ENCODE measurements at regions not wholly inside any gene's neighbourhood (a gene's known extent, or its start where the extent isn't known, plus 50 kb on each side); places are given as distances from the start of the nearest gene placed in this dataset.
A peak's percentile ranks its signal among the peaks of the same experiment; 100 is the strongest.

GRCh38 chr12:62113366-62114011, 146.7 kb upstream of the USP15 start:
- DNase-seq, result peak in 1 of 10 donors; percentile 57
- intact Hi-C loops (cut with DNase I), result no loop called here

GRCh38 chr12:62116986-62117385, 143.2 kb upstream of the USP15 start:
- intact Hi-C loops (cut with DNase I), result no loop called here
- DNase-seq, result no peak

- DNase-seq, result peak in 7 of 10 donors; percentile 13 to 81 (median 34)
- intact Hi-C loops (cut with DNase I), result no loop called here
Observed at GRCh38 chr12:62123721-62124203, 136.4 kb upstream of the USP15 start.

GRCh38 chr12:62127516-62127915, 132.7 kb upstream of the USP15 start:
- intact Hi-C loops (cut with DNase I), result no loop called here
- no peak for DNase-seq

GRCh38 chr12:62128175-62128975, 131.8 kb upstream of the USP15 start:
- intact Hi-C loops (cut with DNase I), result no loop called here
- no peak for DNase-seq

- intact Hi-C loops (cut with DNase I), result no loop called here
- no peak for DNase-seq
Observed at GRCh38 chr12:62129291-62129690, 130.9 kb upstream of the USP15 start.

- DNase-seq, result no peak
- intact Hi-C loops (cut with DNase I), result no loop called here
Observed at GRCh38 chr12:62130402-62130801, 129.8 kb upstream of the USP15 start.

- intact Hi-C loops (cut with DNase I), result no loop called here
- peak in 1 of 10 donors; percentile 57 for DNase-seq
Observed at GRCh38 chr12:62130834-62131552, 129.2 kb upstream of the USP15 start.

- DNase-seq, result no peak
- intact Hi-C loops (cut with DNase I), result no loop called here
Observed at GRCh38 chr12:62133440-62133839, 126.8 kb upstream of the USP15 start.

GRCh38 chr12:62135553-62136200, 124.5 kb upstream of the USP15 start:
- intact Hi-C loops (cut with DNase I), result no loop called here
- no peak for DNase-seq

- intact Hi-C loops (cut with DNase I), result no loop called here
Observed at GRCh38 chr12:62136496-62136895, 123.7 kb upstream of the USP15 start.

GRCh38 chr12:62138527-62138926, 121.7 kb upstream of the USP15 start:
- no peak for DNase-seq
- intact Hi-C loops (cut with DNase I), result no loop called here

More at GRCh38 chr12:62136496-62136895, 123.7 kb upstream of the USP15 start:
- no peak for DNase-seq

GRCh38 chr12:62146318-62146717, 113.9 kb upstream of the USP15 start:
- no peak for DNase-seq

GRCh38 chr12:62158013-62158412, 102.2 kb upstream of the USP15 start:
- intact Hi-C loops (cut with DNase I), result no loop called here
- no peak for DNase-seq

More at GRCh38 chr12:62146318-62146717, 113.9 kb upstream of the USP15 start:
- intact Hi-C loops (cut with DNase I), result no loop called here

GRCh38 chr12:62158461-62159360, 101.5 kb upstream of the USP15 start:
- DNase-seq, result no peak
- intact Hi-C loops (cut with DNase I), result no loop called here

GRCh38 chr12:62162214-62162613, 98.0 kb upstream of the USP15 start:
- intact Hi-C loops (cut with DNase I), result no loop called here
- DNase-seq, result no peak

GRCh38 chr12:62163368-62163767, 96.8 kb upstream of the USP15 start:
- intact Hi-C loops (cut with DNase I), result no loop called here
- no peak for DNase-seq

- intact Hi-C loops (cut with DNase I), result no loop called here
Observed at GRCh38 chr12:62164036-62164435, 96.2 kb upstream of the USP15 start.

GRCh38 chr12:62166525-62166924, 93.7 kb upstream of the USP15 start:
- intact Hi-C loops (cut with DNase I), result no loop called here
- DNase-seq, result no peak

More at GRCh38 chr12:62164036-62164435, 96.2 kb upstream of the USP15 start:
- no peak for DNase-seq

- DNase-seq, result no peak
- intact Hi-C loops (cut with DNase I), result no loop called here
Observed at GRCh38 chr12:62168411-62168810, 91.8 kb upstream of the USP15 start.
